ENCODE measurements at regions not wholly inside any gene's neighbourhood (a gene's known extent, or its start where the extent isn't known, plus 50 kb on each side); places are given as distances from the start of the nearest gene placed in this dataset.
"Not testable (repeated sequence)": the region's sequence is repeated elsewhere in the genome, so short reads cannot be mapped to it uniquely, and the experiment has no call there.

DNA sequence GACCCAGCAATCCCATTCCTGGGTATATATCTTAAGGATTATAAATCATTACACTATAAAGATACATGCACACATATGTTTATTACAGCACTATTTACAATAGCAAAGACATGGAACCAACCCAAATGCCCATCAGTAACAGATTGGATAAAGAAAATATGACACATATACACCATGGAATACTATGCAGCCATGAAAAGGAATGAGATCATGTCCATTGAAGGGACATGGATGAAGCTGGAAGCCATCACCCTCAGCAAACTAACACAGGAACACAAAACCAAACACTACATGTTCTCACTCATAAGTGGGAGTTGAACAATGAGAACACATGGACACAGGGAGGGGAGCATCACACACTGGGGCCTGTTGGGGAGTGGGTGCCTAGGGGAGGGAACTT lies 694.5 kb downstream of the CBLN4 start:
- DNase-seq (ENCODE audit: low read depth in 2 of 3, low spot score in 2 of 3): not testable (repeated sequence)

DNA sequence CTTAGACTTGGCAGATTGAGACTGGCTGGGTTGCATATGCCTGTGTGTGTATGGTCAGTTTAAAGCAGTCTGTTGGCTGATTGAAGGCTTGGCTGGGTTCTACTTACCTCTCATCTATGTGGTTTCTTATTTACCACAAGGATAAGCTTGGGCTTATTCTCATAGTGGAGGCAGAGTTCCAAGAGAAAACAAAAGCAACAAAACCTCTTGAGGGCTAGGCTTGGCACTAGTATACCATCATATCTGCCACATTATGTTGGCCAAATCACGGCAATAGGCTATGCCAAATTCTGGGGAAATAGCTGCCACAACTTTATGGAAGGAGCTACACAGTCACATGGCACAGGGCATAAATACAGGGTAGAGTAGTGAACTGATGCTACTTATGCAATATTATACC lies 714.1 kb downstream of the CBLN4 start:
- DNase-seq (ENCODE audit: low read depth in 2 of 3, low spot score in 2 of 3): no peak

DNA sequence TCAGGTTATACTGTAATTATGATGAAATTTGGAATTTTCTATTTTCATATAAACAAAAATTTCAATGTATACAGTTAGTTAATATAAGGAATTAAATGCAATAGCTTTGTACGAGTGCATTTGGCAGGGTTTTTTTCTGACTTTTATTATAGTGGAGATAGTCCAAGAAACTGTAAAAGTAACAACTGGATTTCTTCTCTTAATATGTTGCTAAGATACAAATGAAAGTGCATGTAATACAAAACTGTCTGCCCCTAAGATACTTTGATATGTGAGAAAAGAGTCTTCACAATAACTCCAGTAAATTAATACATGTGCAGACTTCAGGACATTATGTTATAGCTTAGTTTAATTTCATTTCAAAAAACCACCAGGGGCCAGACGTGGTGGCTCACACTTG lies 721.4 kb downstream of the CBLN4 start:
- no peak for DNase-seq (ENCODE audit: low read depth in 2 of 3, low spot score in 2 of 3)

DNA sequence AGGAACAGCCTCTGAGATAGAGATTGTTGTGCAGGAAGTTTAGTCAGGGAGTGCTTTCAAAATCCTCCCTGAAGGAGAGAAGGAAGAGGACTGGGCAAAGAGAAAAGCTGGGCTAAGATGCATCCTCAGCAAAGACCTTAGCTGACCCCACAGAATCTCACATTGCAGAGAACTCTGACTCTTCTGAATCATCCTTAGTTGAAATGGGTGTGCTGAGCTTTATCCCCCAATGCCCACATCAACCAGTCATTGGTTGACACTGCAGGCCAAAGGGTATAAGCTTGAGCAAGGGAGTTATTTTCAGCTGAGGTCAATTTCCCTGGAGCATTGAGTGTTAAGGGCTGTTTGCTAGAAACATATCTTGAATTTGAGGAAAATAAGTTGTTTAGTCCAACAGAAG lies 732.2 kb downstream of the CBLN4 start:
- DNase-seq (ENCODE audit: low read depth in 2 of 3, low spot score in 2 of 3): no peak

DNA sequence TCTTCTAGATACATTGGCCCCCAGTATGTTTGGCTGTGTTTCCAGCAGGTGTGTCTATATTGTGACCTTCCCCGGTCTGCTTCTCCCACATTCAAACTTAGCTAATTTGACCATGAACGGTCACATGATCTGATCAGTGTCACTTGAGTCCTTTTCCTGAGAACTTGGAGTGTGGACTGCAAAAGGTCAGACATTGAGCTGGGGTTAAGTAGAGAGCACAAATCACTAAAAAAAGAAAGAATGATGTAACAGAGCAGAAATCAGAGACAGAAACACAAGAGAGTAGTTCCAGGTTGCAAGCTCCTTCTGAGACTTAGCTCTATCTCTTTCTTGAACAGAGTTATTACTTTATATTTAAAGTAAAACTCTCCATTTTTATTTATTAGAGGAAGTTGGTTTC lies 733.9 kb downstream of the CBLN4 start:
- no peak for DNase-seq (ENCODE audit: low read depth in 2 of 3, low spot score in 2 of 3)

DNA sequence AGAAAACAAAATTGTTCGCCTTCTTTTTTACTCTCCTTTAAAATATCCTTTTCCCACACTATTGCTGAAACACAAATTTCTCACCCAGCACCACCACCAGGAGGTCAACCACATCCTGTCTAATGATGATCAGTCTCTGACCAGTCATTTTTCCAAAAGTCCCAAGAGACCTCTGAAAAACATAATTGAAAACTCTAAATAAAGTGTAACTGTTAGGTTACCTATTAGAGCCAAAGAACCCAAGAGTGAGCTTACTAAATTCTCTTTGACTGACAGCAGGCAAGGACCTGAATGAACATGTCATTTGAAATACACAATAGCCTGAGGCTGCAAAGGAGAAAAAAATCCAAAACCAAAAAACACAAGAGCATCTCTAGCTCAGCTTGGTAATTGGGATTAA lies 735.4 kb downstream of the CBLN4 start:
- DNase-seq (ENCODE audit: low read depth in 2 of 3, low spot score in 2 of 3): no peak

DNA sequence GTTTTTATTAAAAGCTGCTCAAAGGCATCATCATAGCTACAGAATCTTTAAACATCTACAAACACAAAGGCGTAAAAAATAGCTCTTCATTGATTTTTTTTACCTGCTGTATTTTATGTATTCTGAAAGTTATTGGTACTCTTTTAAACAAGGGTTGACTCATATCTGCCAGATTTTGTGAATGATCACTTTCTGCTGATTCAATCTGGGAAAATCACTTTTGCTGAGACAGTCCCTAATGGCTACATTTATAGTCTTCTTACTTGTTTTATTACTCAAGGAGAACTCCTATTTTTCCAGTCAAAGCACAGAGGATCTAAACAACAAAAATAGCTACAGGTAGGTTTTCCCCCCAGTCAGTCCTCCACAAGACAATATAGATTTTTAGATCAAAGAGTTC lies 739.0 kb downstream of the CBLN4 start:
- DNase-seq (ENCODE audit: low read depth in 2 of 3, low spot score in 2 of 3): no peak

DNA sequence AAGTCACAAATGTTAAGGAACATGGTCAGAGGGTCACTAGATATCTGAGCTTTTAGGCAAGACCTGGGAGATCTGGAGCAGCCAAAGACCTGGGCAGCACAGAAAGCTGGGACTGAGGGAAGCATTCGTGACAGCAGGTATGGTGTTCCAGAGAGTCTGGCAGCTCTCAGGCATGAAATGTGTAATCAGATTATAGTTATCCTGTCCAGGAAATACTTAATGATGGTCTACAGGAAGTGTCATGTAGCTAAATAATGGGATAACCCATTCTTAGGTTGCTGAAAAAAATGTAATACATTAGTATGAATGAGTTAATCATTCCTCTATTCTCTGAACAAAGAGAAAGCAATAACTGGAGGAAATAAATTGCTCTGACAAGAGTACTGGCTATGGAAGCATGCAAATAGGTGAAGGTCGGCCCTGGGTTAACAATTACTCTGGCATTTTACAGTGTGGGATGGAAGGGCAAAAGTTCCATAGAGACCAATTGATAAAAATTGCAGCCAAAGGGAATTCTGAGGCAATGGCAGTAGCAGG lies 740.5 kb downstream of the CBLN4 start:
- DNase-seq (ENCODE audit: low read depth in 2 of 3, low spot score in 2 of 3): no peak

DNA sequence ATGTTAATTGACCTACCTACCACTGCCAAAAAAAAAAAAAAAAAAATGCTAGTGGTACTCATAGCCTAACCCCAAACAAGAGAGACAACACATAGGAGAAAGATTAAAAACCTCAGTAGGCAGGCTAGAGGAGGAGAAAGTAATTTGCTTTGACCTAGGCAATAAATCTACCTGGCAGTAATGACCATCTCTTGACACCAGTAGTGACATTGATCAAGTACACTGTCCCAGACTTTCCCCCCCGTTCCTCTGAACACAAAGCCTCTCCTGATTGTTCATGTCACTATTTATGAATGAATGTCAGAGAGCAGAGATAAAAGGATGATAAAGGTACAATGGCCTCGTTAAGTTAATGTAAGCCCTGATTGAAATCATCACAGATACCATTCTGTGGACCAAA lies 746.8 kb downstream of the CBLN4 start:
- DNase-seq (ENCODE audit: low read depth in 2 of 3, low spot score in 2 of 3): no peak

DNA sequence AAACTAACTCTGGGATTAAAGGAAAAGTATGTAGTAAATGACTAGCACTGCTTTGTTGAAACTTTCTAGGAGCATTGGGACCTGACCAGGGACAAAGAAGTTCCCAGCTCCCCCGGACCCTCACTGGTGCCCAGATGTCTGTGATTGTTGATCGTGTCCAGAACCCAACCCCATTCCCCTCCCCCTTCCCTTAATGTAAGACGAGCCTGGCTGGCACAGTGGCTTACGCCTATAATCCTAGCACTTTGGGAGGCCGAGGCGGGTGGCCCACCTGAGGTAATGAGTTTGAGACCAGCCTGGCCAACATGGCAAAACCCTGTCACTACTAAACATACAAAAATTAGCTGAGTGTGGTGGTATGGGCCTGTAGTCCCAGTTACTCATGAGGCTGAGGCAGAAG lies 750.3 kb downstream of the CBLN4 start:
- no peak for DNase-seq (ENCODE audit: low read depth in 2 of 3, low spot score in 2 of 3)

DNA sequence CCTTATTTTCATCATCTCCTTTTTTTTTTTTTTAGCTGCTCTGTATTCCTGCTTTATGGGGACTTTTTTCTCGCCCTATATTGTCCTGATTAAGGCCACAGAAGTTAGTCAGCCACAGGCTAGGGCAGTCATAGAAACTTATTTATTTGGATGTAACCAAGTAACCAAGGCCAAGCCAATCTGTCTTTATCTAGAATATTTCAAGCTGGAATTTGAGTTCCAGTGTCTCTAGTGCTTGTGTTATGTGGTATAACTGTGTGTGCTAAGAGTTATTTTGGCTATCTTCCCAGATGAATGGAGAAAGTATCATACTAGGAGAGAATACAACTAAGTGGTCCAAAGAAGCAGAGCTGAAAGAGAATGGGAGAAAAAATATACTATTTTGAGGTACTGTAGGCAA lies 751.5 kb downstream of the CBLN4 start:
- no peak for DNase-seq (ENCODE audit: low read depth in 2 of 3, low spot score in 2 of 3)

DNA sequence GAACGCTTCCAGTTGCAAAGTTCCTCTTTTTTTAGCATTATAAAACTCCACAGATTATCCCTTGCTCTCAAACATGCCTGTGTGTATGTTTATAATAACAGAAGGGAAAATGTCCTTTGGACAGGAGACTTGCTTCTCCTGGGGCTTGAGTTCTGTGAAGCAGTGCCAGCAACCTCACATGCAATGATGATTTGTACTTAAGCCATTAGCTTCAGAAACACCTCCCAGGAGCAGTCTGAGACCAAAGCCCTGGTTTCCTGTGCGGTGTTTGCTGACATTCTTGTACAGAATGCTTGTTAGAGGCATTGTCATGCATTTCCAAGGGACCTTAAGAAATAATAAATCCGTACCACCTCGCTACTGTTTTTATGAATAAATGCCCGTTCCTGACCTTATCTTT lies 752.8 kb downstream of the CBLN4 start:
- no peak for DNase-seq (ENCODE audit: low read depth in 2 of 3, low spot score in 2 of 3)

DNA sequence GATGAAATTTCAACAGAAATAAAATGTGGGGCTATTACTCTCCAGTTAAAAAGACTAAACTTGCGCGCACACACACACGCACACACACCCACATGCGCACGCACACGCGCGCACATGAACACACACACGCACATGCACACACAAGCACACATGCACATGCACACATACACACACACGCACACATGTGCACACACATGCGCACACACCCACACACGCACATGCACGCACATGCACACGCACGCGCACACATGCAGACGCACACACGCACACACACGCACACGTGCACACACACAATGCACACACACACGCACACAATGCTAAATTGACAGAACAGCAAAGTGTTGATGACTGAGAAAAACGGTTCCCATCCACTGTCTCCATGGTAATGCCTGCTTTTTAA lies 754.1 kb downstream of the CBLN4 start:
- no peak for DNase-seq (ENCODE audit: low read depth in 2 of 3, low spot score in 2 of 3)

DNA sequence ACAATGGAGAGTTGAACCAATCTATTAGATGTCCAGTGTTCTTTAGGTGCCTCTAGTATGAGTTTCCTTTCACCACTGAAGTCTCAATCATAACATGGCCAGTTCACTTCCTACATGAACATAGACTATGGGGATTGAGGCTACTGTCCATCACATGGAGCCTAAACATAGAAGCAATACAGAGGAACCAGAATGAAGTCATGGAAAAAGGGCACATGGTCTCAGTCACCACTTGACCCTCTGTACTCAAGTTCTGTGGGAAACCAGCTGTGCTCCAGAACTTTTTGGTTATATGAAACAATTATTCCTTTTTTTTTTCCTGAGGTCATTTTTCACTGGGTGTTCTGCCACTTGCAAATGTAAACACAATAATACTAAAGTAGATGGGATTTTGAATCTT lies 762.5 kb downstream of the CBLN4 start:
- no peak for DNase-seq (ENCODE audit: low read depth in 2 of 3, low spot score in 2 of 3)

DNA sequence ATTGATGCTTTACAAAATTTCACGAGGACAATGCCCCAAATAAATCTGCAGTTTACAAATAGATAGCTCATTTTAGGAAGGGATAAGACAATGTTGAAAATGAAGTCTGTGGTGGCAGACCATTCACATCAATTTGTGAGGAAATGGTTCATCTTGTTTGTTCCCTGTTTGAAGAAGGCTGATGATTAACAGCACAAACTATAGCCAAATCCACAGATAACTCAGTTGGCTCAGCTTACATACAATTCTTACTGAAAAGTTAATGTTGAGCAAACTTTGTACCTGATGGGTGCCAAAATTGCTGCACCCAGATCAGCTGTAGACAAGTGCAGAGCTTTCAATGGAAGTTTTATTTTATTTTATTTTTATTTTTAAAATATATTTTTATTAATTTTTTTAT lies 763.9 kb downstream of the DOK5 start:
- DNase-seq (ENCODE audit: low read depth in 2 of 3, low spot score in 2 of 3): no peak

DNA sequence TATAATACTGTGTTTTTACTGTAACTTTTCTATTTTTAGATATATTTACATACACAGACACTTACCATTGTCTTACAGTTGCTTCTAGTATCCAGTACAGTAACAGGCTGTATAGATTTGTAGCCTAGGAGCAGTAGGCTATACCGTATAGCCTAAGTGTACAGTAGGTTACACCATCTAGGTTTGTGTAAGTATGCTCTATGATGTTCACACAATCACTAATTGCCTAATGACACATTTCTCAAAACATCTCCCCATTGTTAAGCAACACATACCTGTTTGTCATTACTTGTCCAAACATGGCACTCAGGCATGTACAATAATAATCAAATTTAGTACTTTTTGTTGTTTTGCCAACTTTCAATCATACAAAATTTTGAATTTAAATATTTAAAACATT lies 757.3 kb downstream of the DOK5 start:
- no peak for DNase-seq (ENCODE audit: low read depth in 2 of 3, low spot score in 2 of 3)

DNA sequence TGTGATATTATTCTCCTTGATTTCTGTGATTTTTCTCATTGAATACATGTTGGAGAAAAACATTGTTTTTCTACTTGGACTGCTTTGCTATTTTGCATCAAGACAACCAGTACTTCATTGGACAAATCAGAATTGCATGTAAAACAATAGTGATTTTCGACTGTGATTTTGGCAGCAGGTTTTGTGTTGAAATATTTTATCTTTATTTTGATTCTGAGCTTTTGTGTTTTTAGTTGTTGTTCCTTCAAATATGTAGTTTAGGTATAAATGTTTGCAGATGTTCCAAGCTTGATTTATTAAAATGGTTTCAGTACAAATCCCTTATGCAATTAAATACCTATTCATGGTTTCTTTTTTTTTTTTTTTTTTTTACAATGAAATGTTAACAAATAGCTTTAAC lies 754.1 kb downstream of the DOK5 start:
- no peak for DNase-seq (ENCODE audit: low read depth in 2 of 3, low spot score in 2 of 3)

DNA sequence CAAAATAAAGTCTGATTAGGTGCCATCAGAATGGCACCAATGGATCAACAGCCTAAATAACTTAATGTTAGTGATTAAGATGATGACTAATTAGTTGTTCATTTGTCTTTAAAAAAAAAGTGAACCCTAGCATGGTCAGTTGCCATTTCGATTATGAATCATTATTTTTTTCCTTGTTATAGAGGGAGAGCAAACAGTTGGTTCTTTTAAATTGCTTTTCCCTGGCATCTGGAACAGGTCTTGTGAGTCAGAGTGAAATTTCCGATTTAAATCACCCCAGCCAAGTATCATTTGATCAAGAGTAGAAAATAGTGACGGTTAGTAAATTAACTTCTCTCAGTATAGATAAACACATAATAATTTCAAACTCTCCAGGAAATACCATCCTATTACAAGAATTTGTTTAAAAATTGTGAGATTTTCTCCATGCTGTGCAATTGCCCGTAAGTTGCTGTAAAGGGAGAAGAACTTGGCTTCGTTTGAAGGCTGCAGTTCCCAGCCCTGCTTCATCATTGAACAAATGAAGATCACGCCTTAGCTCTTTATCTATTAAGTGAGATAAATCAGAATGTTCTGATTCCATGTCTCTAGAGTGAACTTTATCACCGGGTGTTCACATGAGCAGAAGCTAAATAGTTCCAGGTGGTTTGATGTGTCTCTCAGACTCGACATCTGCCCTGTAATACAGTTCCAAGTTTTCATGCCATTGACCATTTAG lies 741.3 kb downstream of the DOK5 start:
- no peak for DNase-seq (ENCODE audit: low read depth in 2 of 3, low spot score in 2 of 3)

DNA sequence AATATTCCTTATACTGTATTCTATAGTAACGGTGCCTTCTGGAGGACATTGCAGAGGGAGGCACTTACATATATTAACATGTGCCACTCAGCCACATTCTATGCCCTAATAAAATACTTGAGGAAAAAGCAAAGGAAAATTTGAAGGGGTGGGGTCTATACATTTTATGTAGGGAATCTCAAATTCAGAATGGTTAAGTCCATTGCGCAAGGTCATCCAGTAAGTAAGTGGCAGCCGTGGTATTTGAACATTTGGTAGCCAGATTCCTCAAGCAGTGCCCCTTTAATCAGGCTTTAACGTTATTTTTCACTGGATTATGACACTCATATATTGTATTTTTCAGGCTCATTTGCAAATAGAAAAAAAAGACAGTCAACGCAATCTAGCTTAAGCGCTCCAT lies 738.3 kb downstream of the DOK5 start:
- no peak for DNase-seq (ENCODE audit: low read depth in 2 of 3, low spot score in 2 of 3)

DNA sequence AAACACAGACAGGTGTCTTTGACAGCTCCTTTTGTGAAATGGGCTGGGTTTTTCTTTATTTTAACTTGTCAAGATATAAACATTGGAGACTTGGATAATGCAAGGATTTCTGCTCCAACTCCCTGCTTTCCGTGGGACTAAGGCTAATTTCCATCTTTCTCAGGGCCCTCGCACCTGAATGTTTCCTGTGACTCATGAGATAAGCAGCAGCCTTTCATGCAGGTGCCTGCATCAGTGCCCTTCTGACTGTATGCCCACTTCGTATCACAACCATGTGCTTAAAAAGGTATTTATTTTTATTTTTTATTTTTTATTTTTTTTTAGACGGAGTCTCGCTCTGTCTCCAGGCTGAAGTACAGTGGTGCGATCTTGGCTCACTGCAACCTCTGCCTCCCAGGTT lies 736.1 kb downstream of the DOK5 start:
- no peak for DNase-seq (ENCODE audit: low read depth in 2 of 3, low spot score in 2 of 3)

DNA sequence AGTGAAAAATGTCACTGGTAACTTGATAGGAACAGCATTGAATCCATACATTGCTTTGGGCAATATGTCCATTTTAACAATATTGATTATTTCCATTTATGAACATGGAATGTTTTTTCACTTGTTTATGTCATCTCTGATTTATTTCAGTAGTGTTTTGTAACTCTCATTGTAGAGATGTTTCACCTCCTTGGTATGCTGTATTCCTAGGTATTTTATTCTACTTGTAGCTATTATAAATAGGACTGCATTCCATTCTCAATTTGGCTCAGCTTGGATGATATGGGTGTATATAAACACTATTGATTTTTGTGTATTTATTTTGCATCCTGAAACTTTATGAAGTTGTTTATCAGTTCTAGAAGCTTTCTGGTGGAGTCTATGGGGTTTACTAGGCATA lies 730.3 kb downstream of the DOK5 start:
- no peak for DNase-seq (ENCODE audit: low read depth in 2 of 3, low spot score in 2 of 3)

DNA sequence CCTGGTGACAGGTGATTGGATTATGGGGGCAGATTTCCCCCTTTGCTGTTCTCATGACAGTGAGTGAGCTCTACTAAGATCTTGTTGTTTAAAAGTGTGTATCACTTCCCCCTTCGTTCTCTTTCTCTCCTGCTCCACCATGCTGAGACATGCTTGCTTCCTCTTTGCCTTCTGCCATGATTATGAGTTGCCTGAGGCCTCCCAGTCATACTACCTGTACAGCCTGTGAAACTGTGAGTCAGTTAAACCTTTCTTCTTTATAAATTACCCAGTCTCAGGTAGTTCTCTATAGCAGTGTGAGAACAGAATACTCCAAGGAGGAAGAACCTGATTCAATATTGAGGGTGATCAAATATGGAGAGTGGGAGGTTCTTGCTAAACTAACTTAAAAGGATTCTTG lies 724.9 kb downstream of the DOK5 start:
- no peak for DNase-seq (ENCODE audit: low read depth in 2 of 3, low spot score in 2 of 3)

DNA sequence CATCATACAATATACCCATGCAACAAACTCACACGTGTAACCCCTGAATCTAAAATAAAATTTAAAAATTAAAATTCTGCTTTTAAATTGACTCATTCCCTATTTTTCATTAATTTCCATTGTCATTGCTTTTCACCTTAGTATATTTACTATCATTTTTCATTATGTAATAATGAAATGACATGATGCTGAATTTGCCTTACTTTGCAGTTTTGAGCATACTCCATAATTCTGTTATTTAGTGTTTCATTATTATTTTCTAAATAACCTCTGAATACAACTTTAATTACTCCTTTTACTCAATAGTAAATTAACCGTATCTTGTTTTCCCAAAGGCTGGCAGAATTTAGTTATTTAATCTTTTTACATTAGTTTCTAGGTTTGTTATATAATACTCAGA lies 719.6 kb downstream of the DOK5 start:
- DNase-seq (ENCODE audit: low read depth in 2 of 3, low spot score in 2 of 3): no peak

All from hematopoietic multipotent progenitor cell (in vitro differentiated cells).